D721Med (cell line): ENCODE measurements at regions not wholly inside any gene's neighbourhood (a gene's known extent, or its start where the extent isn't known, plus 50 kb on each side); places are given as distances from the start of the nearest gene placed in this dataset.

Source experiments
- DNase-seq: peaks from one replicate; pipeline ENCODE4 v3.0.0; 2011; ENCODE audit warnings: low spot score; ENCODE audit not compliant: insufficient read length
- FAIRE-seq: peaks from 2 replicates; lab custom pipeline; 2011; peaks lifted over from hg19 to GRCh38; lab: Jason Lieb, UNC
- TF ChIP-seq, protein P1 (sequence below): IDR thresholded peaks from 2 replicates; pipeline ENCODE4 v1.5.1; 2012; ENCODE audit warnings: mild to moderate bottlenecking, control low read depth; ENCODE audit not compliant: insufficient read depth; ENCODE audit errors: missing control alignments

- TF ChIP-seq, protein P1, sequence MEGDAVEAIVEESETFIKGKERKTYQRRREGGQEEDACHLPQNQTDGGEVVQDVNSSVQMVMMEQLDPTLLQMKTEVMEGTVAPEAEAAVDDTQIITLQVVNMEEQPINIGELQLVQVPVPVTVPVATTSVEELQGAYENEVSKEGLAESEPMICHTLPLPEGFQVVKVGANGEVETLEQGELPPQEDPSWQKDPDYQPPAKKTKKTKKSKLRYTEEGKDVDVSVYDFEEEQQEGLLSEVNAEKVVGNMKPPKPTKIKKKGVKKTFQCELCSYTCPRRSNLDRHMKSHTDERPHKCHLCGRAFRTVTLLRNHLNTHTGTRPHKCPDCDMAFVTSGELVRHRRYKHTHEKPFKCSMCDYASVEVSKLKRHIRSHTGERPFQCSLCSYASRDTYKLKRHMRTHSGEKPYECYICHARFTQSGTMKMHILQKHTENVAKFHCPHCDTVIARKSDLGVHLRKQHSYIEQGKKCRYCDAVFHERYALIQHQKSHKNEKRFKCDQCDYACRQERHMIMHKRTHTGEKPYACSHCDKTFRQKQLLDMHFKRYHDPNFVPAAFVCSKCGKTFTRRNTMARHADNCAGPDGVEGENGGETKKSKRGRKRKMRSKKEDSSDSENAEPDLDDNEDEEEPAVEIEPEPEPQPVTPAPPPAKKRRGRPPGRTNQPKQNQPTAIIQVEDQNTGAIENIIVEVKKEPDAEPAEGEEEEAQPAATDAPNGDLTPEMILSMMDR: no peak
- DNase-seq (no peak), FAIRE-seq (peak; percentile 61)
These were observed 177.1 kb upstream of the SEMA6A start for GRCh38 chr5:116751684-116752083.

DNA sequence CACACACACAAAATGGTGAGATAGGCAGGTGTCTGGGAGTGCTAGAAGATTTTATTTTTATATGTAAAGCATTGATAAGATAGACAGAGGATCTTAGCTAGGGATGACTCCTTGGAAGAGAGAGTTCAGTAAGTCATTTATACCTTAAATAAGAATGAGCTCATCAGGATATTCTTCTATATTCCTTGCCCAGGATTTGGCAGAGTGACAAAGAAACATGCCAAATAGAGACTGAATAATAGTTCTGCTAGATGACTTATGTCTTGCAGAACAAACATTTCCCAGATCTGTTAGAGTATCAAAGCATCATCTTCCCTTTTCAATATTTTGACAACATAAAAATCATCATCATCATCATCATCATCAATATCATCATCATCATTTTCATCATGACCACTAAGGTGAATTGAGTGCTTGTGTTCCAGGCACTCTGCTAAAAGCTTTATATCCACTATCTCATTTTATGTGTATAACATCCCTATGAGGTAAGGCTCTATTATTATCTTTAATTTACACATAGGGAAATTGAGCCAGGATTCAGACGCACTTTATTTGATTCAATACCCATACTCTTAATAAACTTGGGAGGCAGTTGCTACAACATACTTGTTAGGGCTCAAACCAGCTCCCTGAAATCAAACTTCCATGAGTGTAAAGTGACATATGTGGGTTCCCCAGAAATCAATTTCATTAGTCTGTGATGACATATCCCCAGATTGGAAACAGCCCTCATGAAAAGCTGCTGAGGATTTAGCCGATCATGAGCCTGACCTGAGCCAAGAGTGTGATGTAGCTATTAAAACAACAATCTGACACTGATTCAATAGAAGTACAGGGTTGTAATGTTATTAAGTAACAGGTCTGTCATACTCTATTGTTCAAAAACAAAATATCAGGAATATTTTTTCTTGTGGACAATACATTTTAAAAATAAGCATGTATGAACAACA is 176.3 kb upstream of the SEMA6A start:
- TF ChIP-seq, protein P1: no peak
- FAIRE-seq: peak; percentile 75
- DNase-seq: no peak

DNA sequence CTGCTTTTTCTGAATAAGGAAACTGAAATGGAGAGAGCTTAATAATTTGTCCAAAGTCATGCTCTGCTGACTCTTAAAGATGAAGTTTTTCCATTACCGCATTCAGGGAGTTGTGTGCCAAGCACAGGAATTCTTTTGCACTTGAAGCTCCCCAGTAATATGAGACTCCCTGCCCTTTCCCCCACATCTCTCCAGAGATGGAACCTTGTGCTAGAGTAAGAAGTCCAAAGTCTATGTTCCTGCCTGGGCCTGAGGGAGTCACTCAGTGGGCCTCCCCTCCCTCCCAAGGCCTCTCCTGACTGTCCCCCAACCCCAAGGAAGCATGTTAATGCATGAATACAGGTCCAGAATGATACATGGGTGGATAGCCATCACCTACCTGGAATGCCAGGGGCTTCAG is 173.3 kb upstream of the SEMA6A start:
- FAIRE-seq: no peak

DNA sequence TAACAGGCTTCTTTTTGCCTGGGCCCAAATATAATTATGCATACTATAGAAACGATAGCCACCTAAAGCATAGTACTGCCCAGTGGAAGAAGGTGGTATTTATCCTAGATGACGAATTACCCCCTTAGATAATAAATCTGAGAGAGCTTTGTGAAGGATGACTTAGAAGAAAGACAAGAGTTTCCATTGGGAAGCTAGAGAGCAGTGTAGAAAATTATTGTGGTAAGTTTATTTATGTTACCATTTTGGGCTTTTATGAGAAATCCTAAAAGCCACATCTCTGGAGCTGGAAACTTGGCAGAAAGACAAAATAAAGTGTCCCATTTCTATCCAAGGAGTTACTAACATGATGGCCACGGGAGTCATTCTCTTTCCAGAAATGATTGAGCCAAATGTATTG is 172.0 kb upstream of the SEMA6A start:
- TF ChIP-seq, protein P1: no peak
- no peak for FAIRE-seq

More for the DNA sequence above, 173.3 kb upstream of the SEMA6A start:
- TF ChIP-seq, protein P1: no peak
- no peak for DNase-seq

DNA sequence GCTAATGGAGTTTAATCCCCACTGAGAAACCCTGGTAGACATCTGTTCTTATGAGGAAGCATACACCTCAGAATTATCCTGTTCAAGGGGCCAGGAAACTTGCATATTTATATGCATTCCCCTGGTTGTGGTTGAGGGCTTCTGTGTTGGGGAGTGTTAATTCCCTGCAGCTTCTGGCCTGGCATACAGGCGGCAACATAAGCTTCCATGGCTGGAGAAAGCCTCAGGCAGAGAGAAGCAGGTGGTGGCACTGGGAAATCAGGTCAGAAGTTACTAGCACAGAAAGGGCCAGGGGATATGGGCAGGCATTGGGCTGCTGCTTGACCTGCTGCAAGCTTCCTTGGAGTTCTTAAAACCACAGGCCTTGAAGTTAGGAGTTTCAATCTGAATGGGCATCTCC is 166.1 kb upstream of the SEMA6A start:
- TF ChIP-seq, protein P1: no peak
- no peak for FAIRE-seq
- DNase-seq: no peak

More for the DNA sequence above, 172.0 kb upstream of the SEMA6A start:
- no peak for DNase-seq

DNA sequence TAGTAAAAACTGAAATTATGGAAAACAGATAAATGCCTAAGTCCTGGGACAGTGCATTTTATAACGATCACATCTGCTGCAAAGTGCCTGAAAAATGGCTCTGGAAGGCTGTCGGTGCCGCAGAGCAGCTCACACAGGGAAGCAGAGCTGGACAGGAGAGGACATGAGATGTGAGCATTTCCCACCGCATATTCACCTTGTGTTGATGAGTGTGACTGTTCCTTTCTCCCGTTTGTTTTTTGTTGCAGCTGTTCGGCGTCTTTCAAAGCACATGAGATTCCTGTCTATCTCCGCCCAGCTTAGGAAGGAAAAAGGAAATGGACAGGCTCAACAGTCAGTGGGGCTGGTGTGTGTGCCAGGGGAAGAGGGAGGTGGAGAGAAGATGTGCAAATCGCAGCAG is 164.9 kb upstream of the SEMA6A start:
- FAIRE-seq: no peak
- no peak for DNase-seq

More for the DNA sequence above, 164.9 kb upstream of the SEMA6A start:
- TF ChIP-seq, protein P1: no peak
